ENCODE measurements at regions not wholly inside any gene's neighbourhood (a gene's known extent, or its start where the extent isn't known, plus 50 kb on each side); places are given as distances from the start of the nearest gene placed in this dataset.

- H3K36me3 ChIP-seq: no peaks in the 10 kb centered on the region
- H3K27ac ChIP-seq: no peak overlapping the region
- ATAC-seq (no peak), DNase-seq (no peak)
- H3K9me3 ChIP-seq: no peaks in the 10 kb centered on the region
- H3K27me3 ChIP-seq: no peaks in the 10 kb centered on the region
- TF ChIP-seq CTCF (IDR thresholded peaks at IDR 0.05) (no peak), POLR2A (IDR thresholded peaks at IDR 0.05) (no peak)
- intact Hi-C loops (cut with DNase I): no loop called here
- no peak overlapping the region for H3K4me3 ChIP-seq
- WGBS (ENCODE audit: insufficient coverage, low coverage, low lambda C conversion rate, missing lambda C conversion rate): 65% methylated on average over 19 of the region's 25 CpGs
- H3K4me1 ChIP-seq: no peaks in the 10 kb centered on the region
These were observed 76.0 kb upstream of the C1orf174 start for GRCh38 chr1:3975903-3976630.

- DNase-seq (no peak), ATAC-seq (no peak)
- Histone ChIP-seq H3K9me3 (no peaks in the 10 kb centered on the region), H3K27me3 (no peaks in the 10 kb centered on the region), H3K36me3 (no peaks in the 10 kb centered on the region), H3K4me3 (no peak overlapping the region), H3K27ac (no peak overlapping the region), H3K4me1 (no peaks in the 10 kb centered on the region)
- no peak for TF ChIP-seq CTCF (IDR thresholded peaks at IDR 0.05)
- TF ChIP-seq POLR2A (IDR thresholded peaks at IDR 0.05): no peak
- 79% methylated on average over 17 of the region's 23 CpGs for WGBS (ENCODE audit: insufficient coverage, low coverage, low lambda C conversion rate, missing lambda C conversion rate)
- intact Hi-C loops (cut with DNase I): no loop called here
These were observed 76.7 kb upstream of the C1orf174 start for GRCh38 chr1:3976821-3977220.

- Histone ChIP-seq H3K4me1 (no peaks in the 10 kb centered on the region), H3K4me3 (no peak overlapping the region), H3K36me3 (no peaks in the 10 kb centered on the region), H3K9me3 (no peaks in the 10 kb centered on the region), H3K27me3 (no peaks in the 10 kb centered on the region), H3K27ac (no peak overlapping the region)
- intact Hi-C loops (cut with DNase I): no loop called here
- TF ChIP-seq CTCF (IDR thresholded peaks at IDR 0.05): no peak
- no peak for TF ChIP-seq POLR2A (IDR thresholded peaks at IDR 0.05)
- DNase-seq (no peak), ATAC-seq (no peak)
- 70% methylated on average over 10 of the region's 23 CpGs for WGBS (ENCODE audit: insufficient coverage, low coverage, low lambda C conversion rate, missing lambda C conversion rate)
These were observed 78.3 kb upstream of the C1orf174 start for GRCh38 chr1:3978196-3978989.

- H3K4me3 ChIP-seq: no peak overlapping the region
- DNase-seq: no peak
- no peaks in the 10 kb centered on the region for H3K9me3 ChIP-seq
- no peaks in the 10 kb centered on the region for H3K27me3 ChIP-seq
- H3K27ac ChIP-seq: no peak overlapping the region
- H3K36me3 ChIP-seq: no peaks in the 10 kb centered on the region
- TF ChIP-seq CTCF (IDR thresholded peaks at IDR 0.05) (no peak), POLR2A (IDR thresholded peaks at IDR 0.05) (no peak)
- ATAC-seq: no peak
- WGBS (ENCODE audit: insufficient coverage, low coverage, low lambda C conversion rate, missing lambda C conversion rate): 11% methylated on average over 3 of the region's 9 CpGs
- intact Hi-C loops (cut with DNase I): no loop called here
- no peaks in the 10 kb centered on the region for H3K4me1 ChIP-seq
These were observed 78.9 kb upstream of the C1orf174 start for GRCh38 chr1:3978990-3979325.

Data from right lobe of liver (tissue), 6 donors.